ENCODE measurements at regions not wholly inside any gene's neighbourhood (a gene's known extent, or its start where the extent isn't known, plus 50 kb on each side); places are given as distances from the start of the nearest gene placed in this dataset.

DNA sequence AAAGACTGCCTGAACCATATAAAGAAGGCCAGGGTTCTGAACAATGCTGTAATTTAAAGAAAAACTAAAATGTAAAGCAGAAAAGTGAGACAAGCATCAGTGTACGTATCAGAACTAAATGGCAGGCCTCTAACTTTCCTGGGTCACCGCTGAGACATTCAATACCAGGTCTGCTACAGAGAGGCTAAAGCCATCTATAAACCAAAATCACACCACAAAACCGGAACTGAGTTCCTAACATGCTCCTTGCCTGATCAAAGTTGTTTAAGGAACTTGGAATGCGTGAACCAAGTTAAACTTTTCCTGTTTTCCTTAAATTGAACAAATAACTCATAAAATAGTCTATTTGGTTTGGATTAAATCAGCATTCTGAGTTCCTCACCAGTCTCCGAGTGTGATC lies 55.3 kb upstream of the TECRL start:
- no peak overlapping the region for H3K27ac ChIP-seq
- no peaks in the 10 kb centered on the region for H3K27me3 ChIP-seq
- no peaks in the 10 kb centered on the region for H3K4me1 ChIP-seq
- no peaks in the 10 kb centered on the region for H3K9me3 ChIP-seq
- no peak overlapping the region for H3K4me3 ChIP-seq
- TF ChIP-seq EP300 (IDR thresholded peaks at IDR 0.05) (no peak), POLR2AphosphoS5 (IDR thresholded peaks at IDR 0.05) (no peak), POLR2A (IDR thresholded peaks at IDR 0.05) (no peak)
- TF ChIP-seq, protein P1, sequence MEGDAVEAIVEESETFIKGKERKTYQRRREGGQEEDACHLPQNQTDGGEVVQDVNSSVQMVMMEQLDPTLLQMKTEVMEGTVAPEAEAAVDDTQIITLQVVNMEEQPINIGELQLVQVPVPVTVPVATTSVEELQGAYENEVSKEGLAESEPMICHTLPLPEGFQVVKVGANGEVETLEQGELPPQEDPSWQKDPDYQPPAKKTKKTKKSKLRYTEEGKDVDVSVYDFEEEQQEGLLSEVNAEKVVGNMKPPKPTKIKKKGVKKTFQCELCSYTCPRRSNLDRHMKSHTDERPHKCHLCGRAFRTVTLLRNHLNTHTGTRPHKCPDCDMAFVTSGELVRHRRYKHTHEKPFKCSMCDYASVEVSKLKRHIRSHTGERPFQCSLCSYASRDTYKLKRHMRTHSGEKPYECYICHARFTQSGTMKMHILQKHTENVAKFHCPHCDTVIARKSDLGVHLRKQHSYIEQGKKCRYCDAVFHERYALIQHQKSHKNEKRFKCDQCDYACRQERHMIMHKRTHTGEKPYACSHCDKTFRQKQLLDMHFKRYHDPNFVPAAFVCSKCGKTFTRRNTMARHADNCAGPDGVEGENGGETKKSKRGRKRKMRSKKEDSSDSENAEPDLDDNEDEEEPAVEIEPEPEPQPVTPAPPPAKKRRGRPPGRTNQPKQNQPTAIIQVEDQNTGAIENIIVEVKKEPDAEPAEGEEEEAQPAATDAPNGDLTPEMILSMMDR (IDR thresholded peaks at IDR 0.05), result no peak
- no peaks in the 10 kb centered on the region for H3K36me3 ChIP-seq
- no peak for DNase-seq (ENCODE audit: low spot score in 2 of 2)
- 73% methylated on average over 5 of the region's 5 CpGs for WGBS
